Occipital lobe (tissue), 1 donor: ENCODE measurements at regions not wholly inside any gene's neighbourhood (a gene's known extent, or its start where the extent isn't known, plus 50 kb on each side); places are given as distances from the start of the nearest gene placed in this dataset.

ENCODE experiments used
- DNase-seq: peaks from one replicate; lab custom pipeline; 2025; lab: John Stamatoyannopoulos, UW

DNA sequence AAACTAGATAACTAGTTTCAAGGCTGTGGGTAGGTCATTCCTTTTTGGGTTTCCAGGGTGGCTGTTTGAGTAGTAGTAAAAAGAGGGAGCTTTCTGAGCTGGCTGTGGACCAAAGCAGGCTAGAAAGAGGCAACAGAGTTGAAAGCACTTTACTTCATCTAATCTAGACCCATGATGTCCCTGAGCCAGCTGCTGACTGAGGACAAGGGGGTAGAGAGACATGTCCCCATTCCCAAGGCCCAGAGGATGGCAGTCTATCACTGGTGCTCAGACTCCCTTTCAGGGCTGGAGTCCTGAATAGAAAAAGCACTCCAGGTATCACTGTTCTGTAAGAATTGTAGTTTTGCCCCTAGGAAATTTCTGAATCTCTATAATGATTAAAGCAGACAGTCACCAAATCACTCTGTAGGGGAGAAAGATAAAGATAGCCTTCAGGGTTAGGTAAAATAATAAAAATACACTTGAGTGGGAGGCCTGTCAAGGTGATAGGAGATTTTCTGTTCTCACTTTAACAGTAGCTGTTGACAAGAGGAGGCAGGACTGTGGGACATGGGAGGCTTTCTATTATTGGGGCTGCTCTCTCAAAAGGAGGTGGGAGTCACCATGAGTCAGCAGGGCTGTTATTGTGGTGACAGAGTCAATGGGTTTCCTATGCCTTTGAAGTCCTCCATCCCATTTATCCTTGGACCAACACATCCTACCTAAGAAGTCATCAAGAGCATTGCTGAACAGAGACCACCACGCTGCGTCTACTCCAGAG lies 190.2 kb upstream of the MPHOSPH6 start:
- peak; percentile 2 for DNase-seq

DNA sequence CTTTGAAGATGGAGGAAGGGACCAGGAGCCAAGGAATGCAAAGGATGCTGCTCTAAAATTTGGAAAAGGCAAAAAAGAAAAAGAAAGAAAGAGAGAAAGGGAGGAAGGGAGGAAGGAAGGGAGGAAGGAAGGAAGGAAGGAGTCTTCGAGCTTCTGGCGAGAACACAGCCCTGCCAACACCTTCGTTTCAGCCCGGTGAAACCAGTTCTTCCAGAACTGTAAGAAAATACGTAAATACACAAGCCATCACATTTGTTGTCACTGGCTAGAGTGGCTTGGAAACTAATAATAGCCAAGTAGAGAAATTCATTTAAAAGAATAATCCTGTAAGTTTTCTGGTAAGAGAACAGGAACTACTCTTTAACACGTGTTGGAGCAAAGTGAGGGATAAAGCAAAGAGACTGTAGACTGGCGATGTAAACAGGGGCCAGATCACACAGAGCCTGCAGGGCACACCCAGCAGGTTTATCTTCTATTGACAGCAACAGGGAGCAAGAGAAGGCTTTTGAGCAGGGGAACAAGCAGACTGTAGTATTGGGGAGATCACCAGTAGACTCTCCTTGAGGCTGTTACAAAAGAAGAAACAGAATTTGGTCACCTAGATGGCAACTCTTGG lies 188.7 kb upstream of the MPHOSPH6 start:
- no peak for DNase-seq

GRCh38 chr16:82358161-82358560 lies 188.1 kb upstream of the MPHOSPH6 start:
- DNase-seq = no peak

- no peak for DNase-seq
Measured at GRCh38 chr16:82357237-82357636, 187.2 kb upstream of the MPHOSPH6 start.

DNA sequence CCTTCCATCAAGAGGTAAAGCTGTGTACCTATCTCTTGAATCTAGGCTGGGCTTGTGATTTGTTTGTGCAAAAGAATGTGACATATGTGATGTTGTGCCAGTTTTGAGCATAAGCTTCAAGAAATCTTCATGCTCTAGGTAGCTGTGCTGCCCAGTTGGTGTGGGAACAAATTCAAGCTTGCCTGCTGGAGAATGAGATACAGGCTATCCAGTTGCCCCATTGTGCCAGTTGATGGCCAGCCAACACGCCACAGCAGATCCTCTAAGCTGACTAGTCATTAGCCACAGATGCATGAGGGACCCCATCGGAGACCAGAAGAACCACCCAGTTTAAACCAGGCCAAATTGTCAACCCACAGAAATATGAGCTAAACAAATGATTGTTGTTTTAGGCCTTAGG lies 180.5 kb upstream of the MPHOSPH6 start:
- no peak for DNase-seq

GRCh38 chr16:82345318-82345717 lies 175.3 kb upstream of the MPHOSPH6 start:
- DNase-seq = no peak

DNA sequence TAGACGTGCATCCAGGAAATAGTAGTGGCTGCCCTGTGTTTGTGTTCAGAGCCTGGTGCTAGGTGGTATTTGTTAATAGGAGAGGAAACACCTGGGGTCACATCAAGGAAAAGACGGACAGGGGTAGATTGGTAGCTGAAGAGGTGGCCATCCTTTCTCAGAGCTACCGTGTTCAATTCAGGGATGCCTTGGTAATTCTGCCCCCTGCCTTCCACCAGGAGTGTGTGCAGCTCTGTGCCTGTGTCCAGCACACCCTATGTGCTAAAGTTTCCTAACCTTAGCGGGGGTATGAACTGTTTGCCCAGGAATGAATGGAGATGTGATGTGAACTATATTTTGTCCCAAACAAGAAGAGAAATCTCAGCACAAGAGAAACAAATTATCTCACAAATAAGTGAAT lies 174.1 kb upstream of the MPHOSPH6 start:
- DNase-seq = peak; percentile 2

DNA sequence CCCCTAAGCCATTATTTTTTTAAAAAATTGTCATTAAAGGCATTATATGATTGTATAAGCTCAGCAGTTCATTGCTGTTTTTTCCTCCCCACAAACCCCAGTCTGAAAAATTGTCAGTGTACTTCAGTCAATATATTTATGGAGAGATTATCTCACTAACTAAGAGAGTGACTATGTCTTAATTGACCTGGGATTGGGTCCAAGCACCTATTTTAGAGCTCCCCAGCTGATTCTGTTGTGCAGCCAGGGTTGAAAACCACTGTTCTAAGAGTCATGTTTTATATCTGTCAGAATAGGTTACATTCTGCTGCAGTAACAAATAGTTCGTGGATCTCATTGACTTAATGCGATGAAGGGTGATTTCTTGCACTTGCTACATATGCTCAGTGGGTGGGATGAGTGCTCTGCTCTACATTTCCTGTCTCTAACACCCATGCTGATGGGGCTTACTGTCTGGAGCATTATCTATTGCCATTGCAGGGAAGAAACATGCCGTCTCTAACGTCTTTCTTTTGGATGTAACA lies 171.2 kb upstream of the MPHOSPH6 start:
- no peak for DNase-seq

DNA sequence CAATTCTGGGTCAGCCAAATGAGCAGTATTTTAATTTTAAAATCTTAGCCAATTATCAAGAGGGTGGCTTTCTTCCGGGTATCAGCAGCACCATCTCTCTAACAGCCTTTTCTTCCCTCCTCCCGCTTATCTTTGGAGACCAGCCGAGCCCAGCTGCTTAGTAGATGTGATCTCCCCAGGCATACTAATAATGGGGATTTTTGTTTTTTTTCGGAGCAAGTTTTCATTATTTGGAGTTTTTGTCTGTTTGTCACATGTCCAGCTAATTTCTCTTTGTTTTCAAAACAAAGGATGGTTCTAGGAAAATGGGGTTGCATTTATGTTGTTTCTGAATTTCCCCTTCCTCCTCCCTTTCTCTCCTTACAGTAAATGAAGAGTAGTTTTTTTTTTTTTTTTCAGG lies 170.5 kb upstream of the MPHOSPH6 start:
- DNase-seq = no peak

GRCh38 chr16:82337355-82337754 lies 167.3 kb upstream of the MPHOSPH6 start:
- DNase-seq = no peak

- no peak for DNase-seq
Measured at GRCh38 chr16:82331974-82332750, 162.1 kb upstream of the MPHOSPH6 start.

- no peak for DNase-seq
Measured at GRCh38 chr16:82331397-82331796, 161.4 kb upstream of the MPHOSPH6 start.

DNA sequence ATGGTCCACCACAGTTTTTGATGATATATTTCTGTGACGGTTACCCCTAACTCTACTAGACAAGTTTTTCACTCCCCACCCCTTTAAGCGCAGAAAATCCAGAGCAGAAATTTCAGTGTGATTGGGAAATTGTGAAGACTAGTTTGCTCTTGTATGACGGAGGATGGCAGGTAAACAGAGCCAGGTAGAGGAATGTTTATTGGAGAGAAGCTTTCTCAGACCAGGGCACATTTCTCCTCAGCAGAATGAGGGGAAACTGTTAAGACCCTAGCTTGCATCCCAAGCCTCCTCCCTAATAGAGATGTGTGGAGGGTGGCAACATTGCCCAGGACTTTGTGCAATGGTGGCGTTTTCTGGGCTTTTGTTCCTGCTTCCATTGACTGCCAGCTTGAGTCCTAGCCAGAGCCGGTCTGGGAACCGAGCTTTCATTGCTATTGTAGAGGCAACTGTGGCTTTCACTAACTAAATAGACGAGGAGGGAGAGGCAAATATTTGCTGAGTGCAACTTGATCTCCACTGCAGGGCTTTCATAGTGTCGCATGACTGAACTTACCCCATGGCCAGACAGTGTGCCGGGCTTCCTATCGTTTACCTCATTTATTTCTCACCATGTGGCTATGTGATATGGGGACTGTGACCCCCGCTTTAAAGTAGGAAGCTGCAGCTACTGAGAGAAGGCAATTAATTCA lies 159.6 kb upstream of the MPHOSPH6 start:
- DNase-seq = no peak

DNA sequence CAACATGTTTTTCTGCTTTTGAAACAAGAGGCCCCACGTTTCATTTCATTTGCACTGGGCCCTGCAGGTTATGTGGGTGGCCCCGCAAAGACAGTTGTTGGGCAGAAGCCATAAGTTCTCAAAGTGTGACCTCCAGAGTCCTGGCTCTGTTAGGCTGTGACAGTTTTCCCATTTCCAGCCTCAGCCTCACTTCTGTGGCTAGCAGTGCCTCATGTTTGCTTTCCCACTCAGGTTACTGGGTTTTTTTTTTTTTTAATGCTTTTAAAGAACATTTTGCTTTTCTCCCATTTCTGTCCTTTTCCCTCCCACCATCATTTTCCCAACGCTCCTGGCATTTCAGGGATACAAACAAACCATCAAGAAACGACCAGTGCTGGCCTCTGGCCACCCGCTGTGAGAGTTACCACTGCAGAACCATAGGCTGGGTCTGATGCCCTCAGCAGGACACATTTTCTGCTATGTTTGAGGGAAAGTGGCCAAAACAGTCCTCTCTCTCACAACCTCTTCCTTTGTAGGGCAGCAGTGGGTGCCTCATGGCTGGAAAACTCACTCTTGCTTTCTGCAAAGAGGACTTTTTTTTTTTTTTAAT lies 159.0 kb upstream of the MPHOSPH6 start:
- DNase-seq = no peak

GRCh38 chr16:82323171-82323570 lies 153.1 kb upstream of the MPHOSPH6 start:
- no peak for DNase-seq

DNA sequence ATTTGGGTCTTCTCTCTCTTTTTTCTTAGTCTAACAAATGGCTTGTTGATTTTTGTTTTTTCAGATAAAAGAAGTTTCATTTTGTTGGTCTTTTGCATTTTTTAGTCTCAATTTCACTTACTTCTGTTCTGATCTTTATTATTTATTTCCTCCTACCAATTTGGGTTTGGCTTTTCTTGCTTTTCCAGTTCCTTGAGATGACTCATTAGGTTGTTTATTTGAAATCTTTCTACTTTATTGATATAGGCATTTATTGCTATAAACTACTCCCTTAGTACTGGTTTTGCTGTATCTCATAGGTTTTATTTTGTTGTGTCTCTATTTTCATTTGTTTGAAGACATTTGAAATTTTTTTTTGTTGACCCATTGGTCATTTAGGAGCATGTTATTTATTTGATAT lies 152.2 kb upstream of the MPHOSPH6 start:
- no peak for DNase-seq

GRCh38 chr16:82319038-82319437 lies 149.0 kb upstream of the MPHOSPH6 start:
- no peak for DNase-seq

GRCh38 chr16:82317411-82318167 lies 147.6 kb upstream of the MPHOSPH6 start:
- no peak for DNase-seq

- no peak for DNase-seq
Measured at GRCh38 chr16:82313754-82314153, 143.7 kb upstream of the MPHOSPH6 start.

DNA sequence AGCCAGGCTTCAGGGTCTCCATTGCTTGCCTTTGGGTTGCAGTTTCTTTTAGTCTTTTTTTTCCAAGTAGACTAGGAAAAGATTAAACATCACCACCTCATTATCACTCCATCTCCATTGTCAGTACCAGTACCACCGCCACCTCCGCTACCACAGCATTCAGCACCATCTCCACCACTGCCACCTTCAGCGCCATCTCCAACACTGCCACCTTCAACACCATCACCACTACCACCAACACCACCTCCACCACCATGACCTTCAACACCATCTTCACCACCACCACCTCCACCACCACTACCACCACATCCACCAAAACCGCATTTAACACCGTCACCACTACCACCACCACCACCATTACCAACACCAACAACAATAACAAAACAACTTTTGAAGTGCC lies 141.5 kb upstream of the MPHOSPH6 start:
- DNase-seq = no peak
